C4-2B (cell line): ENCODE measurements at regions not wholly inside any gene's neighbourhood (a gene's known extent, or its start where the extent isn't known, plus 50 kb on each side); places are given as distances from the start of the nearest gene placed in this dataset.

ENCODE experiments used
- CTCF ChIP-seq: fragments of 450-650 bp; conservative IDR thresholded peaks from 2 replicates; pipeline ENCODE4 v1.5.1; 2017; ENCODE audit warnings: mild to moderate bottlenecking
- ZFX ChIP-seq: fragments of 450-650 bp; IDR thresholded peaks from 2 replicates; pipeline ENCODE4 v1.6.1; 2017

GRCh38 chr4:22336822-22337221 lies 179.0 kb downstream of the ADGRA3 start:
- TF ChIP-seq CTCF: peak; percentile 17
- TF ChIP-seq ZFX: no peak
